H1 (cell line): ENCODE measurements at regions not wholly inside any gene's neighbourhood (a gene's known extent, or its start where the extent isn't known, plus 50 kb on each side); places are given as distances from the start of the nearest gene placed in this dataset.

ENCODE experiments used
- CTCF ChIA-PET: fragments of 300-600 bp; sonication (Branson Sonifier 250); formaldehyde crosslinking; loops from one replicate; lab custom pipeline; 2021; ENCODE audit not compliant: partially characterized antibody; lab: Charles Lee
- POLR2A ChIA-PET: fragments of 300-600 bp; sonication (Branson Sonifier 250); formaldehyde crosslinking; loops from one replicate; lab custom pipeline; 2021; ENCODE audit warnings: inconsistent platforms; ENCODE audit not compliant: partially characterized antibody; lab: Charles Lee
- DNase-seq, 2 experiments: peaks; one replicate each; pipeline versions ENCODE4 v3.0.0 to v3.0.0-alpha.2; 2010 to 2022; ENCODE audit warnings: low spot score in 2 of 2, low read depth in 1 of 2, mixed read lengths in 1 of 2
- FAIRE-seq: peaks from 2 replicates; lab custom pipeline; 2011; peaks lifted over from hg19 to GRCh38; lab: Jason Lieb, UNC
- H2AFZ ChIP-seq: 2 replicates; pipeline ENCODE4 v1.8.1; 2012; ENCODE audit warnings: low read length, inconsistent platforms
- H2AK5ac ChIP-seq: 2 replicates; pipeline ENCODE4 v1.6.1; 2013; ENCODE audit warnings: low read depth, low read length
- H2BK120ac ChIP-seq: replicated peaks from 2 replicates; pipeline ENCODE3; 2013; ENCODE audit warnings: low read depth, low read length, inconsistent platforms
- H2BK12ac ChIP-seq: 2 replicates; pipeline ENCODE4 v1.6.1; 2013; ENCODE audit warnings: low read depth, low read length
- H2BK15ac ChIP-seq: 2 replicates; pipeline ENCODE4 v1.6.1; 2013; ENCODE audit warnings: low read length
- H2BK20ac ChIP-seq: 2 replicates; pipeline ENCODE4 v1.6.1; 2013; ENCODE audit warnings: low read length
- H2BK5ac ChIP-seq: 2 replicates; pipeline ENCODE4 v1.6.1; 2013; ENCODE audit warnings: low read depth, low read length
- H3K14ac ChIP-seq: 2 replicates; pipeline ENCODE4 v1.6.1; 2013; ENCODE audit warnings: inconsistent platforms; ENCODE audit not compliant: insufficient read length
- H3K18ac ChIP-seq: 2 replicates; pipeline ENCODE4 v1.6.1; 2013; ENCODE audit warnings: low read length; ENCODE audit errors: extremely low read depth
- H3K23ac ChIP-seq: 2 replicates; pipeline ENCODE4 v1.6.1; 2013; ENCODE audit warnings: inconsistent platforms; ENCODE audit not compliant: insufficient read length
- H3K23me2 ChIP-seq: 2 replicates; pipeline ENCODE4 v1.6.1; 2013; ENCODE audit warnings: low read depth, low read length
- H3K27ac ChIP-seq: 2 replicates; pipeline ENCODE4 v1.6.1; 2011; ENCODE audit warnings: low read depth, low read length, inconsistent platforms
- H3K27me3 ChIP-seq, 4 experiments: replicated peaks in 1 of 4; 1 replicate in 1 of 4; 2 replicates in 3 of 4; pipeline versions ENCODE4 v1.6.1 to v1.8.1; 2011 to 2013; ENCODE audit warnings: low read length in 3 of 4, mild to moderate bottlenecking in 3 of 4, inconsistent platforms in 2 of 4, mixed read lengths in 2 of 4, moderate library complexity in 1 of 4; ENCODE audit not compliant: control insufficient read depth in 3 of 4, insufficient read depth in 3 of 4; ENCODE audit errors: extremely low read depth in 1 of 4
- H3K36me3 ChIP-seq, 4 experiments: 2 replicates each; pipeline versions ENCODE4 v1.6.1 to v1.8.1; 2011 to 2013; ENCODE audit warnings: mild to moderate bottlenecking in 4 of 4, low read length in 3 of 4, moderate library complexity in 2 of 4, control low read depth in 1 of 4, inconsistent platforms in 1 of 4; ENCODE audit not compliant: insufficient read depth in 4 of 4, control insufficient read depth in 2 of 4
- H3K4ac ChIP-seq: replicated peaks from 2 replicates; pipeline ENCODE3; 2013; ENCODE audit warnings: low read length, low read depth, mixed read lengths, inconsistent platforms; ENCODE audit not compliant: insufficient read length
- H3K4me1 ChIP-seq, 4 experiments: replicated peaks in 1 of 4; 1 replicate in 1 of 4; 2 replicates in 3 of 4; pipeline versions ENCODE4 v1.6.1 to v1.8.1; 2011 to 2013; ENCODE audit warnings: low read length in 3 of 4, inconsistent platforms in 2 of 4, mixed read lengths in 1 of 4; ENCODE audit not compliant: insufficient read depth in 4 of 4, control insufficient read depth in 3 of 4
- H3K4me2 ChIP-seq, 2 experiments: 2 replicates each; pipeline versions ENCODE4 v1.6.1 to v1.8.1; 2011 to 2013; ENCODE audit warnings: low read depth in 2 of 2, low read length in 2 of 2, control low read depth in 1 of 2, inconsistent platforms in 1 of 2, mild to moderate bottlenecking in 1 of 2; ENCODE audit not compliant: insufficient read depth in 1 of 2
- H3K4me3 ChIP-seq, 4 experiments: fragments of 200-600, 300-600 bp in 1 of 4; sonication (generic), shearing (Covaris generic), sonication (Bioruptor Twin) in 1 of 4; 2 replicates each; pipeline versions ENCODE4 v1.5.1 to v1.8.1; 2011 to 2016; ENCODE audit warnings: low read length in 4 of 4, low read depth in 3 of 4, control low read depth in 2 of 4, inconsistent platforms in 2 of 4, mild to moderate bottlenecking in 2 of 4, mixed read lengths in 1 of 4, moderate library complexity in 1 of 4; ENCODE audit not compliant: insufficient read depth in 2 of 4; ENCODE audit errors: extremely low read depth in 1 of 4
- H3K56ac ChIP-seq: replicated peaks from 2 replicates; pipeline ENCODE3; 2013; ENCODE audit warnings: low read depth, mild to moderate bottlenecking, mixed read lengths, low read length, inconsistent platforms; ENCODE audit not compliant: insufficient read length
- H3K79me1 ChIP-seq: 2 replicates; pipeline ENCODE4 v1.6.1; 2013; ENCODE audit warnings: low read depth, low read length, control low read depth
- H3K79me2 ChIP-seq, 2 experiments: 2 replicates each; pipeline versions ENCODE4 v1.6.1 to v1.8.1; 2012 to 2013; ENCODE audit warnings: low read length in 2 of 2, mild to moderate bottlenecking in 2 of 2, inconsistent platforms in 1 of 2; ENCODE audit not compliant: insufficient read depth in 2 of 2, control insufficient read depth in 1 of 2
- H3K9ac ChIP-seq, 4 experiments: replicated peaks in 1 of 4; 1 replicate in 1 of 4; 2 replicates in 3 of 4; pipeline versions ENCODE4 v1.6.1 to v1.8.1; 2011 to 2013; ENCODE audit warnings: low read depth in 3 of 4, low read length in 3 of 4, control low read depth in 2 of 4, mild to moderate bottlenecking in 2 of 4, moderate library complexity in 2 of 4, inconsistent platforms in 1 of 4; ENCODE audit errors: extremely low read depth in 1 of 4
- H3K9me3 ChIP-seq, 2 experiments: 2 replicates each; pipeline versions ENCODE4 v1.6.1 to v1.8.1; 2012 to 2013; ENCODE audit warnings: mild to moderate bottlenecking in 2 of 2, moderate library complexity in 2 of 2, control low read depth in 1 of 2, inconsistent platforms in 1 of 2, low read depth in 1 of 2, low read length in 1 of 2, mixed read lengths in 1 of 2; ENCODE audit not compliant: insufficient read depth in 2 of 2
- H4K20me1 ChIP-seq, 2 experiments: replicated peaks in 1 of 2; 2 replicates each; pipeline versions ENCODE3 to v1.8.1; 2011 to 2013; ENCODE audit warnings: inconsistent platforms in 2 of 2, low read length in 2 of 2, mild to moderate bottlenecking in 1 of 2; ENCODE audit not compliant: insufficient read depth in 2 of 2, control insufficient read depth in 1 of 2
- H4K5ac ChIP-seq: 2 replicates; pipeline ENCODE4 v1.6.1; 2013; ENCODE audit warnings: low read length, low read depth, mixed read lengths, inconsistent platforms; ENCODE audit not compliant: insufficient read length
- H4K8ac ChIP-seq: 2 replicates; pipeline ENCODE4 v1.8.0; 2013; ENCODE audit warnings: mild to moderate bottlenecking, moderate library complexity, low read length, inconsistent platforms; ENCODE audit not compliant: insufficient read depth; ENCODE audit errors: extremely low read depth
- H4K91ac ChIP-seq: replicated peaks from 2 replicates; pipeline ENCODE3; 2013; ENCODE audit warnings: low read length, mixed read lengths, inconsistent platforms; ENCODE audit not compliant: insufficient read length
- POU5F1 ChIP-seq: IDR thresholded peaks from 2 replicates; pipeline ENCODE4 v1.6.1; 2011; ENCODE audit warnings: low read depth, mild to moderate bottlenecking, low read length, moderate library complexity
- SIRT6 ChIP-seq: IDR thresholded peaks from one replicate; pipeline ENCODE4 v1.7.1; 2012; ENCODE audit warnings: low read length, inconsistent platforms
- TAF7 ChIP-seq: optimal IDR thresholded peaks from 2 replicates; pipeline ENCODE3; 2011; ENCODE audit warnings: low read depth, mild to moderate bottlenecking, inconsistent platforms, low read length, moderate library complexity, borderline replicate concordance
- WGBS, 2 experiments: shearing (Covaris generic) in 1 of 2; methylation state at CpG; one replicate each; pipeline versions ENCODE4 v1.1.6 to v1.1.7; 2013 to 2015; ENCODE audit warnings: low lambda C conversion rate in 2 of 2, mixed read lengths in 2 of 2, inconsistent platforms in 1 of 2, low coverage in 1 of 2, missing lambda C conversion rate in 1 of 2; ENCODE audit not compliant: insufficient replicate concordance in 2 of 2, insufficient coverage in 1 of 2, insufficient read length in 1 of 2; ENCODE audit errors: extremely low coverage in 1 of 2, missing lambda C conversion rate in 1 of 2; 5-methylcytosine and 5-hydroxymethylcytosine counted together

- no peak for TF ChIP-seq SIRT6
Measured at GRCh38 chr16:60949800-60950199, 1086.4 kb downstream of the CDH8 start (continued).

- H3K4ac ChIP-seq, result no peak overlapping the region
- H3K56ac ChIP-seq, result no peak overlapping the region
- no peak overlapping the region for H3K18ac ChIP-seq
- H3K27ac ChIP-seq, result no peak overlapping the region
- no peaks in the 10 kb centered on the region for H3K79me1 ChIP-seq
- no peaks in the 10 kb centered on the region for H3K23me2 ChIP-seq
- WGBS, 2 experiments, result 48% methylated on average over 2 of the region's 2 CpGs; no CpG with 5 or more reads in 1 of the 2 experiments
- H4K20me1 ChIP-seq, result no peaks in the 10 kb centered on the region
- no peak overlapping the region for H4K91ac ChIP-seq
- no peak overlapping the region for H4K5ac ChIP-seq
- no peak overlapping the region for H3K4me3 ChIP-seq
- no peak overlapping the region for H3K4me2 ChIP-seq
- POLR2A ChIA-PET, result no interaction called here
- no peak for FAIRE-seq
- H3K14ac ChIP-seq, result no peak overlapping the region
- no peak overlapping the region for H2BK5ac ChIP-seq
- no peak overlapping the region for H2AK5ac ChIP-seq
- no peak overlapping the region for H2BK15ac ChIP-seq
- no peaks in the 10 kb centered on the region for H3K9me3 ChIP-seq
- H3K4me1 ChIP-seq, result no peaks in the 10 kb centered on the region
- H3K36me3 ChIP-seq, result no peaks in the 10 kb centered on the region
- no peak overlapping the region for H2AFZ ChIP-seq
- no peak for TF ChIP-seq POU5F1
- TF ChIP-seq TAF7, result peak; percentile 49
- TF ChIP-seq, all 59 proteins: peak for 1
- H3K23ac ChIP-seq, result no peak overlapping the region
- no peaks in the 10 kb centered on the region for H3K27me3 ChIP-seq
- no peak overlapping the region for H2BK120ac ChIP-seq
- H2BK12ac ChIP-seq, result no peak overlapping the region
- H3K9ac ChIP-seq, result no peak overlapping the region
- peak; percentile 1 to 69 for DNase-seq
- H4K8ac ChIP-seq, result no peak overlapping the region
- CTCF ChIA-PET, result interaction anchor here (1.5 kb wide), 1 partner anchor 20 kb away, joined by 3 read pairs; no protein-coding TSS in a partner anchor
- H2BK20ac ChIP-seq, result no peak overlapping the region
- no peaks in the 10 kb centered on the region for H3K79me2 ChIP-seq
Measured at GRCh38 chr16:60945225-60945624, 1091.0 kb downstream of the CDH8 start.
